ENCODE measurements at regions not wholly inside any gene's neighbourhood (a gene's known extent, or its start where the extent isn't known, plus 50 kb on each side); places are given as distances from the start of the nearest gene placed in this dataset.

GRCh38 chr20:58575776-58576602 is 60.8 kb upstream of the APCDD1L start:
- TF ChIP-seq REST (IDR thresholded peaks at IDR 0.05; ENCODE audit: low read depth, low read length) = no peak
- TF ChIP-seq POLR2AphosphoS5 (IDR thresholded peaks at IDR 0.05; ENCODE audit: low read length) = no peak
- no peak for TF ChIP-seq SMARCA5 (IDR thresholded peaks at IDR 0.05)
- no peak for TF ChIP-seq BHLHE40 (IDR thresholded peaks at IDR 0.05; ENCODE audit: borderline replicate concordance in 1 of 2, low read depth in 2 of 2, low read length in 1 of 2)
- TF ChIP-seq YY1 (IDR thresholded peaks at IDR 0.05; ENCODE audit: low read depth, low read length) = no peak
- no peak for TF ChIP-seq POLR2A (IDR thresholded peaks at IDR 0.05; ENCODE audit: low read depth, low read length)
- no peak for TF ChIP-seq NR2C1 (IDR thresholded peaks at IDR 0.05)
- TF ChIP-seq SMAD5 (IDR thresholded peaks at IDR 0.05; ENCODE audit: low read depth) = no peak
- no peak for TF ChIP-seq CREM (IDR thresholded peaks at IDR 0.05; ENCODE audit: low read depth)
- no peak for TF ChIP-seq SUZ12 (IDR thresholded peaks at IDR 0.05; ENCODE audit: unreplicated experiment)
- no peak for TF ChIP-seq EZH2 (IDR thresholded peaks at IDR 0.05; ENCODE audit: borderline replicate concordance, control insufficient read depth, low read depth, low read length)
- no peak for TF ChIP-seq RAD21 (IDR thresholded peaks at IDR 0.05; ENCODE audit: insufficient read depth, low read depth, low read length)
- TF ChIP-seq FOXM1 (IDR thresholded peaks at IDR 0.05; ENCODE audit: low read depth, low read length) = no peak
- TF ChIP-seq BRCA1 (IDR thresholded peaks at IDR 0.05; ENCODE audit: low read depth, low read length) = no peak

Data from GM12878 (cell line).